WERI-Rb-1 (cell line): ENCODE measurements at regions not wholly inside any gene's neighbourhood (a gene's known extent, or its start where the extent isn't known, plus 50 kb on each side); places are given as distances from the start of the nearest gene placed in this dataset.

Experiments
- DNase-seq: peaks from one replicate; pipeline ENCODE4 v3.0.0-alpha.2; 2020
- H3K27ac ChIP-seq: fragments of 250-450 bp; sonication (Bioruptor Pico); 2 replicates; pipeline ENCODE4 v1.5.1; 2020; ENCODE audit warnings: mild to moderate bottlenecking, moderate library complexity
- H3K27me3 ChIP-seq: fragments of 250-450 bp; sonication (Bioruptor Pico); 2 replicates; pipeline ENCODE4 v1.5.1; 2021; ENCODE audit warnings: mild to moderate bottlenecking, low read depth, moderate library complexity; ENCODE audit not compliant: insufficient read depth, severe bottlenecking
- H3K36me3 ChIP-seq: fragments of 250-450 bp; sonication (Bioruptor Pico); 2 replicates; pipeline ENCODE4 v1.5.1; 2020; ENCODE audit warnings: mild to moderate bottlenecking, moderate library complexity
- H3K4me3 ChIP-seq: 2 replicates; pipeline ENCODE4 v1.5.1; 2011; ENCODE audit warnings: low read depth, mild to moderate bottlenecking, control low read depth, low read length
- H3K9me3 ChIP-seq: fragments of 250-450 bp; sonication (Bioruptor Pico); 2 replicates; pipeline ENCODE4 v1.5.1; 2021; ENCODE audit warnings: mild to moderate bottlenecking, moderate library complexity; ENCODE audit not compliant: severe bottlenecking
- CTCF ChIP-seq: IDR thresholded peaks from 2 replicates; pipeline ENCODE4 v1.5.1; 2011; ENCODE audit warnings: low read depth, mild to moderate bottlenecking, control low read depth, inconsistent platforms, low read length

DNA sequence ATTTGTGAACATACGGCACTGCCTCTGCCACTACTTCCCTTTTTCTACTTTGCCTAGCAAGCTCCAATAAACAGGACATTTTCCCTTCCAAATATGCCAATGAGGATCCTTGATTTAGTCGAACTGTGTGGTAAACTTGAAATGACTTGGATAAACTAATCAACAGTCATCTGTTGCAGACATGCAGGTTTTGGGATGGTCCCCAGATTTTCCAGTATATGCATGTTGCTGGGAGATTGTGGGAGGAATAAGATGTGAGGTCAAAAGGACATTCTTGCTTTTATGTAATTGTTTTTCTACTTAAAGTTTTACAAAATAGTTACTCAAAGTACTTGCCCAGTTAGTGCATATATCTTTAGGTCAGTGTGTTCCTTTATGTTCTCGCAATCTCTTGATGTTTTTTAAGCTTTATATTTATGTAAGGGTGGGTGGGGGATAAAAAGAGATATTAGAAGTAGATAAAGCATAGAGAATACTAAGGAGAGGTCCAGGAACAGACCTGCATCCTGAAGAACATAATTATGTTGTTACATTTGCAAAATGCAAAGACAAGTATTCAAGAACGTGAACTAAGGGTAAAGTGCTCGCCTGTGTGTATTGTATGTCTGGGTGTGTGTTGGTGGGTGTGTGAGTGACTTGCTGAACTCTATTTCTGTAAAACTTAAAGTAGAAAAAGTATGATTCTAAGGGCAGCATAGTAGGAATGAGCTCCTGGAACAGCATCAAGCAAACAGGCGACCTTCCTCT lies 88.4 kb upstream of the OXGR1 start:
- Histone ChIP-seq H3K36me3 (no peaks in the 10 kb centered on the region), H3K27me3 (no peaks in the 10 kb centered on the region), H3K4me3 (no peak overlapping the region), H3K9me3 (no peaks in the 10 kb centered on the region), H3K27ac (no peak overlapping the region)
- no peak for TF ChIP-seq CTCF
- DNase-seq, result no peak

DNA sequence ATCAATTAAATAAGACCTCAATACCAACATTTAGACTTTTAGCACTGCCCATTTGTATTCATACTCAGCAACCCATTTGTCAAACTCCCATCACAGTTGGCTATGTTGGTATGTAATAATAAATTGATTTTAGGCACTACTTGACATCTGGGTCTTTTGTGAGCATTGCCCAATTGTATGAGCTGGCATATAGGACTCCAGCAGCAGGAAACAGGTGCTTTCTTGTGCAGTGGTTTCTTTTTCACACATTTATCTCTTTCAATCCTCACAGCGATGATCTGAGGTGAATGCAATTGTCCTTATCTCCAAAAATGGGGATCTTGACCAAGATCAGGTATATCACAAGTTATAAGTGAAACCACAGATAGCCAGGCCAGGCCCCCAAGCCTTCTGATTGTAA lies 96.9 kb upstream of the OXGR1 start:
- Histone ChIP-seq H3K27ac (no peak overlapping the region), H3K36me3 (no peaks in the 10 kb centered on the region), H3K27me3 (no peaks in the 10 kb centered on the region), H3K9me3 (no peaks in the 10 kb centered on the region), H3K4me3 (no peak overlapping the region)
- no peak for DNase-seq
- no peak for TF ChIP-seq CTCF

DNA sequence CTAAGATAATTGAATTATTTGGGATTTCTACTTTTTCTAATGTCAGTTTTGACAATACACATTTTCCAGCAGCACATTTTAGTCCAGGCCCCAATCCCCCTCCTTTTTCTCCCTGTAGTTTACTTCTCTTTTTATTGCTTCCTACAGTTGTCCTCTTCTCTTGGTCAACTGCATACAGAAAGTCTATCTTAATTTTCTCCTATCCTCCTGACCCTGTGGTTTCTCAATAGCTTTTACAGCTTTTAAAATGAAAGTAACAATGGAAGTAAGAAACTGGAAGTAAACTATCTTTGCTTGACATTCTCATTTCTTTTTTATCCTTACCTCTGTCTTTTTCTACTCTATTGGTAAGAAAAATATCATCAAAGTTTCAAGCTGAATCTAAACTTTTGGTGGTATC lies 106.5 kb upstream of the OXGR1 start:
- H3K4me3 ChIP-seq, result no peak overlapping the region
- H3K27me3 ChIP-seq, result no peaks in the 10 kb centered on the region

GRCh38 chr13:97101912-97102708 lies 107.8 kb upstream of the OXGR1 start:
- no peak for TF ChIP-seq CTCF
- DNase-seq, result no peak
- no peaks in the 10 kb centered on the region for H3K36me3 ChIP-seq
- no peaks in the 10 kb centered on the region for H3K27me3 ChIP-seq
- no peak overlapping the region for H3K27ac ChIP-seq
- H3K4me3 ChIP-seq, result no peak overlapping the region
- peaks cover 2% of the 10 kb centered on the region for H3K9me3 ChIP-seq

More for the DNA sequence above, 106.5 kb upstream of the OXGR1 start:
- H3K9me3 ChIP-seq, result peaks cover 2% of the 10 kb centered on the region
- no peak for DNase-seq
- H3K27ac ChIP-seq, result no peak overlapping the region
- H3K36me3 ChIP-seq, result no peaks in the 10 kb centered on the region
- no peak for TF ChIP-seq CTCF

DNA sequence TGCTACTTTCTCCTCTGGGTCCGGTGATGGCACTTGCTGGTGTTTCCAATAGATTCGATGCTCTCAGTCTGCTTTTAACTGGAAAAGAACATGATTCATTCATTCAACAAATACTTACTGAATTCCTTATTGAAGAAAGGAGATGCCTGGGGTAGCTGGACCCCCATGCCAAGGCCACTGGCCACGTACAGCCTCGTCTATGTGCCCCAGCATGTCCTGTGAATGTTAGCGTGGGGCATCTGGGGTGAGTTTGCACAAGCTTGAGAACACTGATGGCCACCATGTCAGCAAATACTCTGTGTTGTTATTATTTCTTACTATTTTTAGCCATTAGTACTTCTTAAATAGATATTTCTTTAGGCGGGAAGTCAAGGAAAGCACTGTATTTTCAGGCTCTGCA lies 112.0 kb upstream of the OXGR1 start:
- no peak overlapping the region for H3K27ac ChIP-seq

More for the DNA sequence above, 112.0 kb upstream of the OXGR1 start:
- no peak for DNase-seq
- no peak for TF ChIP-seq CTCF
- Histone ChIP-seq H3K36me3 (no peaks in the 10 kb centered on the region), H3K27me3 (no peaks in the 10 kb centered on the region), H3K4me3 (no peak overlapping the region), H3K9me3 (peaks cover 2% of the 10 kb centered on the region)
